Stimulated activated effector memory CD8-positive, alpha-beta T cell treated with anti-CD3 and anti-CD28 coated beads, Interleukin-12 subunit alpha, Interleukin-12 subunit beta, amount 100 ng/mL, for 72 hours (primary cell): ENCODE measurements at regions not wholly inside any gene's neighbourhood (a gene's known extent, or its start where the extent isn't known, plus 50 kb on each side); places are given as distances from the start of the nearest gene placed in this dataset.
"Not testable (repeated sequence)": the region's sequence is repeated elsewhere in the genome, so short reads cannot be mapped to it uniquely, and the experiment has no call there.

ENCODE experiments used
- ATAC-seq: fragments of 150-1000 bp; cut with Tn5 transposase; 2 replicates; pipeline ENCODE4 v1.10.0; 2021
- DNase-seq, 2 donors: peaks; one replicate each; pipeline ENCODE4 v3.0.0; 2021 to 2022; ENCODE audit warnings: low spot score in 2 of 2
- H3K27ac Mint-ChIP-seq: one replicate; pipeline ENCODE4 v1.8.0; 2022; ENCODE audit warnings: mild to moderate bottlenecking, mixed read lengths
- H3K36me3 Mint-ChIP-seq: one replicate; pipeline ENCODE4 v1.8.0; 2022; ENCODE audit warnings: mild to moderate bottlenecking, mixed read lengths
- H3K4me1 Mint-ChIP-seq: one replicate; pipeline ENCODE4 v1.8.0; 2022; ENCODE audit warnings: mixed read lengths
- H3K4me3 Mint-ChIP-seq: one replicate; pipeline ENCODE4 v1.8.0; 2022; ENCODE audit warnings: mild to moderate bottlenecking, mixed read lengths
- H3K9me3 Mint-ChIP-seq: one replicate; pipeline ENCODE4 v1.8.0; 2022; ENCODE audit warnings: mixed read lengths

DNA sequence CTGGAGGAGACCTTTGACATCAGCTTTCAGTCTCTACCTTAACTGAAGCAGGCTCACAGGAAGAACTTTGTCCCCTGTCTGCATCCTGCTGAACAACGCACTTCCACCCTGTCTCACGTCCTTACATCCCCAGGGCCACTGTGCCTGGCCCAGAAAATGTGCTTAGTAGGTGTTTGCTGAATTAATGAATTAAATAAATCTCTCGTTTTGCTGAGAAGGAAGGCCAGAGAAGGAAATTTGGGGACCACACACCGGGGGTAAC lies 54.3 kb upstream of the CREB3L1 start:
- ATAC-seq (no peak), DNase-seq (no peak)
- H3K4me1 Mint-ChIP-seq, result no peaks in the 10 kb centered on the region
- no peak overlapping the region for H3K4me3 Mint-ChIP-seq
- no peaks in the 10 kb centered on the region for H3K36me3 Mint-ChIP-seq
- no peaks in the 10 kb centered on the region for H3K9me3 Mint-ChIP-seq
- H3K27ac Mint-ChIP-seq, result no peak overlapping the region

GRCh38 chr11:46222490-46223251 lies 54.8 kb upstream of the CREB3L1 start:
- DNase-seq (no peak), ATAC-seq (no peak)
- H3K4me1 Mint-ChIP-seq, result no peaks in the 10 kb centered on the region
- H3K4me3 Mint-ChIP-seq, result no peak overlapping the region
- H3K9me3 Mint-ChIP-seq, result no peaks in the 10 kb centered on the region
- no peak overlapping the region for H3K27ac Mint-ChIP-seq
- H3K36me3 Mint-ChIP-seq, result no peaks in the 10 kb centered on the region

- H3K9me3 Mint-ChIP-seq, result no peaks in the 10 kb centered on the region
- H3K27ac Mint-ChIP-seq, result no peak overlapping the region
- H3K36me3 Mint-ChIP-seq, result no peaks in the 10 kb centered on the region
- H3K4me3 Mint-ChIP-seq, result no peak overlapping the region
- no peaks in the 10 kb centered on the region for H3K4me1 Mint-ChIP-seq
- DNase-seq (no peak), ATAC-seq (no peak)
These were observed 57.1 kb upstream of the CREB3L1 start for GRCh38 chr11:46220313-46220712.

GRCh38 chr11:46216765-46217089 lies 60.7 kb upstream of the CREB3L1 start:
- no peaks in the 10 kb centered on the region for H3K4me1 Mint-ChIP-seq
- no peaks in the 10 kb centered on the region for H3K36me3 Mint-ChIP-seq

DNA sequence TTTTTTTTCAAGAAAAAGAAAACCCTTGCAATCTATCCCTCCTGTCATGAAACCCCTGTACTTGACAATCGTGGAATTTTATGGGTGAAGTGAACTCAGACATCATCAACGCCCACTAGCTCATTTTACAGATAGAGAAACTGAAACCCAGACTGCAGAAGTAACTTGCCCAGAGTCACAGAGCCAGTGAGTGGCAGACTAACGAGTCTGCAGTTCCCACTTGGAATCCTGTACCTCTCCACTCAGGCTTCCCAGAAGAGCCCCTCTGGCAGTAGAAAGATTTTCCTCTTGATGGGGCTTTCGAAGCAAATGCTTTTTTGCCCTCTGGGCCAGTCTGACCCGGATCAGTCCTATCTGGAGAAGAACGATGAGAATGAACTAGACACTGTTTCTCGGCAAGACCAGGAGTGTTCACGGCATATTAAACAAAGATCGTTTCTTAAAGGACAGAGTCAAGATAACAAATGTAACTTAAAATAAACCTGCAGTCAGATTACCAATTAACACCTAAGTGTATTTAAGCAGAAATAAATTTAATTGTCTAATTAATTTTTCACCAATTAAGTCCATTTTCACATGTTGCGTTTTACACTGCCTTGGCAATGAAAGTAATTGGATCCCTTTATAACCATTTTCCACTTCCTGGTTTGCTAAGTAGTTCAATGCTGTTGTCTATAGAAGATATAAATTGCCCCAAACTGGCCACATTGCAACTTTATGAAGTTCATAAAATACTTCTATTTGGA lies 61.3 kb upstream of the CREB3L1 start:
- ATAC-seq (no peak), DNase-seq (no peak)
- Mint-ChIP-seq H3K9me3 (no peaks in the 10 kb centered on the region), H3K27ac (no peak overlapping the region), H3K4me1 (no peaks in the 10 kb centered on the region), H3K4me3 (no peak overlapping the region), H3K36me3 (no peaks in the 10 kb centered on the region)

More at GRCh38 chr11:46216765-46217089, 60.7 kb upstream of the CREB3L1 start:
- Mint-ChIP-seq H3K4me3 (no peak overlapping the region), H3K27ac (no peak overlapping the region), H3K9me3 (no peaks in the 10 kb centered on the region)
- ATAC-seq, result no peak
- DNase-seq, result no peak

GRCh38 chr11:46215208-46215931 lies 62.1 kb upstream of the CREB3L1 start:
- H3K27ac Mint-ChIP-seq, result no peak overlapping the region
- H3K4me1 Mint-ChIP-seq, result peaks cover 7% of the 10 kb centered on the region
- no peak for ATAC-seq
- no peak overlapping the region for H3K4me3 Mint-ChIP-seq
- H3K9me3 Mint-ChIP-seq, result no peaks in the 10 kb centered on the region
- DNase-seq, result no peak
- no peaks in the 10 kb centered on the region for H3K36me3 Mint-ChIP-seq

GRCh38 chr11:46212720-46213119 lies 64.7 kb upstream of the CREB3L1 start:
- DNase-seq, result no peak
- Mint-ChIP-seq H3K4me3 (no peak overlapping the region), H3K4me1 (peaks cover 17% of the 10 kb centered on the region), H3K27ac (no peak overlapping the region), H3K36me3 (no peaks in the 10 kb centered on the region), H3K9me3 (no peaks in the 10 kb centered on the region)
- no peak for ATAC-seq

- Mint-ChIP-seq H3K4me3 (peak overlapping the region; percentile 15), H3K36me3 (no peaks in the 10 kb centered on the region), H3K9me3 (no peaks in the 10 kb centered on the region), H3K4me1 (peaks cover 17% of the 10 kb centered on the region), H3K27ac (no peak overlapping the region)
- DNase-seq (no peak), ATAC-seq (no peak)
These were observed 66.6 kb upstream of the CREB3L1 start for GRCh38 chr11:46210856-46211255.

DNA sequence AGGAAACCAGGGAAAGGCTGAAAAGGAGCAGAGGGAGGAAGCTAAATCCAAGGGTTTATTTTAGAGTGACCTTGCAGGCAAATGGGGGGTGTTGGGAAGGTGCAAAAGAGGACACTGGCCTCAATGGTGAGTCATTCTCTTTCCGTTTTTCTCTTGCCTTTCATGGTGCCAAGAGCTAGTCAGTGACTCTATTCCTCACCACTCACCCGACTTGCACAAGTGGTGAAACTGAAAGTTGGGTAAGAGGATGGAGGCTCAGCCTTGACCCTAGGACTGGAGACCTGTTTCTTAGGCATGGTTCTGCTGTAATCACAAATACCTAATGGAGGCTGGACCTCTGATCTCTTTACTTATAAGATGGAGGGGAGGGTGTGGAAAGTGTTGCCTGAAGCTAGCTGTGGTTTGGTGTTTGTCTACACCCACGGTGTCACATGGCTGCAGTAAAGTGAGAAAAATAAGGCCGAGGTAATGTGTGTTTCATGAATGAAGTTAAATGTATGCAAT lies 67.3 kb upstream of the CREB3L1 start:
- peak in 1 of 2 donors; percentile 55 for DNase-seq
- peaks cover 17% of the 10 kb centered on the region for H3K4me1 Mint-ChIP-seq
- H3K36me3 Mint-ChIP-seq, result no peaks in the 10 kb centered on the region
- no peak overlapping the region for H3K27ac Mint-ChIP-seq
- H3K9me3 Mint-ChIP-seq, result no peaks in the 10 kb centered on the region
- H3K4me3 Mint-ChIP-seq, result peak overlapping the region; percentile 15
- peak; percentile 88 for ATAC-seq

GRCh38 chr11:46209624-46210023 lies 67.8 kb upstream of the CREB3L1 start:
- not testable (repeated sequence) for H3K36me3 Mint-ChIP-seq, ATAC-seq, H3K9me3 Mint-ChIP-seq, H3K4me3 Mint-ChIP-seq, H3K27ac Mint-ChIP-seq, DNase-seq
- peaks cover 17% of the 10 kb centered on the region for H3K4me1 Mint-ChIP-seq

DNA sequence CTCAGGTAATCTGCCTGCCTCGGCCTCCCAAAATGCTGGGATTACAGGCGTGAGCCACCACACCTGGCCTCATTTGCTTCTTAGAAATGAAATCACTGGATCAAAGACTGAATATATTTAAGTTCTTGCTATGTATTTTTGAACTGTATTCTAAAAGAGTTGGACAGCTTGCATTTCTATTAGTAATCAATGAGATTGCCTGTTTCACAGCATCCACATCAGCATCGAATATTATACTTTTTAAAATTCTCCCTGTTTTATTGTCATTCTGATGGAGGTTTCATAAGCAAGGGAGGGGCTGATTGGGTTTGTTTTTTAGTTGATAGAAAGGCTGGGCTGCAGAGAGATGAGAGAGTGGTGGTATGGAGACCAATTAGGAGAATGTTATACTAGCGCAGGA lies 68.7 kb upstream of the CREB3L1 start:
- no peak overlapping the region for H3K4me3 Mint-ChIP-seq
- H3K4me1 Mint-ChIP-seq, result peaks cover 17% of the 10 kb centered on the region
- ATAC-seq (no peak), DNase-seq (no peak)
- H3K36me3 Mint-ChIP-seq, result no peaks in the 10 kb centered on the region
- no peaks in the 10 kb centered on the region for H3K9me3 Mint-ChIP-seq
- no peak overlapping the region for H3K27ac Mint-ChIP-seq

- Mint-ChIP-seq H3K4me3 (no peak overlapping the region), H3K36me3 (no peaks in the 10 kb centered on the region), H3K9me3 (no peaks in the 10 kb centered on the region), H3K27ac (no peak overlapping the region), H3K4me1 (peaks cover 17% of the 10 kb centered on the region)
- DNase-seq (no peak), ATAC-seq (no peak)
These were observed 70.2 kb upstream of the CREB3L1 start for GRCh38 chr11:46207270-46207669.

GRCh38 chr11:46204415-46204814 lies 73.0 kb upstream of the CREB3L1 start:
- H3K4me3 Mint-ChIP-seq, result not testable (repeated sequence)

DNA sequence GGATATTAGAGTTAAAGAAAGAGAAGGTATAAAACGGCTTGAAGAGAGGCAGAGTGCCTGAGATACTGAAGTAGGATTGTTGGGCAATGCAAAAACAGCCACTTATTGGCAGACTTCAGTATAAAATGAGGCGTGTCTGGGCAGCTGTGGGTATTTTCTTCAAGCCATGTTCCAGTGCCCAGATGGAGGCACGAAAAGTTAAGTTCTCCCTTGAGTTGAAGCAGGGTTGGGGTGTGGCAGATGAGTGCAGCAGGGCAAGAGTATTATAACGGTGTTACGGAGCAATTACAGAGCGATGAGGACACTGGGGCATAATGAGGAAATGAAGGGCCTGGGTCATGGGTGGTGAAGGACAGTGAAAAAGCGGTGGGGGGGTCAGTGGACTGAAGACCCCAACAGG lies 73.7 kb upstream of the CREB3L1 start:
- no peak overlapping the region for H3K27ac Mint-ChIP-seq
- no peaks in the 10 kb centered on the region for H3K4me1 Mint-ChIP-seq
- H3K36me3 Mint-ChIP-seq, result no peaks in the 10 kb centered on the region
- DNase-seq (no peak), ATAC-seq (no peak)
- H3K4me3 Mint-ChIP-seq, result no peak overlapping the region
- H3K9me3 Mint-ChIP-seq, result no peaks in the 10 kb centered on the region

More at GRCh38 chr11:46204415-46204814, 73.0 kb upstream of the CREB3L1 start:
- H3K4me1 Mint-ChIP-seq, DNase-seq, ATAC-seq, H3K27ac Mint-ChIP-seq, H3K9me3 Mint-ChIP-seq, H3K36me3 Mint-ChIP-seq: not testable (repeated sequence)

- Mint-ChIP-seq H3K9me3 (no peaks in the 10 kb centered on the region), H3K36me3 (no peaks in the 10 kb centered on the region), H3K4me1 (no peaks in the 10 kb centered on the region), H3K4me3 (no peak overlapping the region), H3K27ac (no peak overlapping the region)
- no peak for ATAC-seq
- no peak for DNase-seq
These were observed 74.6 kb upstream of the CREB3L1 start for GRCh38 chr11:46202696-46203391.
